Umbilical cord (tissue), 1 donor: ENCODE measurements at regions not wholly inside any gene's neighbourhood (a gene's known extent, or its start where the extent isn't known, plus 50 kb on each side); places are given as distances from the start of the nearest gene placed in this dataset.

ENCODE experiments used
- DNase-seq: peaks from one replicate; pipeline ENCODE4 v3.0.0-alpha.2; 2015; ENCODE audit warnings: low spot score

DNA sequence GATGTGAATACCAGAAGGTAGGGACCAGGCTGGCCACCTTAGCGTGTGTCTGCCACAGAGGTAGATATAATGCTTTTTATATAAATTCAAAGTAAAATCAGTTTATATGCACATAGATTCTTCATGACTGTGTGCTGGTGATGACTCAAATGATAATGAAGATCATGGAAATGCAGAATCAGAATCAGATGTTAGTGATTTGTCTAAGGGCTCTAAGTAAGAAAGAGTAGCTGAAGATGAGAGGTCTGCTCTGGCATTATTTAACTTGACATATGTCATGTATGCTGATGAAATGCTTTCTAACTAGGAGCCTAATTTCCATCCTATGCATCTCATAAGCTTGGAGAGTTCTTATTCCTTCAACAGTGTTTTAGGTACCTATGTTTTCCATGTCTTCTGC is 50.3 kb upstream of the DPH6 start:
- no peak for DNase-seq

DNA sequence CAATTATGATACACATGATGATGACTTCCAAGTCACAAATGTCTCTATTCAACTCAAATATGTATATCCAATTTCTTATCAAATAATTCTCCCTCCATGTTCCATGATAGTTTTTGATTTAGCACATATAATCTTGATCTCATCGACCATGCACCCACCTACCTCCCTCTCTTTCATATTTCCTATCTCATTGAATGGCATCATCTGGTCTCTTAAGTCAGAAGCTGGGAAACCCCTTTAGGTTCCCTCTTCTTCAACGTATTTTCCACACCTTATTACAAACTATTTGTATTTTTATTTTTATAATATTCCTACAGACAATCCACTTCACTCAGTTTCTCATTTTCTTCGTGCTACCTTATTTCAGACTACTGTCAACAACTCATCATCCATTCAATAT is 56.9 kb upstream of the DPH6 start:
- DNase-seq = no peak

DNA sequence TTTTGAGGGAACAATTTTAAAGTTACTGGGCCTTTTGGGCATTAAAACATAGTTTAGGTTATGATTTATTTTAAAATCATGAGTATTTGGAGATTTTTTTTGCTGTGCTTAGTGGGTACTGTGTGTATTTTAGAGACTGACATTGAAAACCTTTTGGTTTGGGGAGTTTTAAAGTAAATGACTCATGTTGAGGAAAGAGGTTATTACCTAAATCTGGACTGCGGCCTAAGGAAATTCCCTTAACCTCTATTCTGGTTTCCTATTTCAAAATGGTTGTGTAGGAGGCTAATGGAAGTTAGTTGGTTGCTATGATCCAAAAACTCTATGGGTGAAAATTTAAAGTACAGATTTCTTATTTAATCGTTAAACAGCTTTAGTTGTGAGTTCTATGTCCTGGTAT is 57.3 kb upstream of the DPH6 start:
- no peak for DNase-seq

GRCh38 chr15:35603856-35604255 is 57.9 kb upstream of the DPH6 start:
- no peak for DNase-seq

DNA sequence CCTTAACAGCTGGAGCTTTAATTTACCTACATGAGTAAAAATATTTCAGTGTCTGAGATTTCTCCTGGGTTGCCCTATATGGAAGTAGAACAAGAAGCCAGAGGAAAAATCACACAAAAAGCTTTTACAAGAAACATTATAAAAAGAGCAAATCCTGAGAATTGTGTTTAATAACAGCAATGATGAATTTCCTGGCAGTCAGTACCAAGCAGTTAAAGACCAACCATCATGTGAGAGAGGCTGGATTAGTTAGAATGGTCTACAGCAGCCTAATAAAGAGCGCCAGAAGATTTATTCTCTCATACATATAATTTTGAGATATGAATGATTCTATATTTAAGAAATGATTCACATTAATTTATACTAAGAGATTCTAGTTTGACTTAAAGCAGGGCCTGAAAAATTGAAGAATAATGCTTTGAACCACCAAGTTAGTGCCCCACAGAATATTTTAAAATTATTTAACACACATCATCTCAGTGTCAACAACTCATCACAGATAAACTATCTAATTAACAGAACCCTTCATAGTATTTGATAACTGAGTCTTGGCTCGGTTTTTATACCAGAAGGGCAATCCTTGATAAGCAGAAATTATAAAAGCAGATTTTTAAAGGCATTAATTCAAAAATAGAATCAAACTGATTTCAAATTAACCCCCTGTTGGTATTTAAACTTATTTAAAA is 59.9 kb upstream of the DPH6 start:
- DNase-seq = peak; percentile 6

DNA sequence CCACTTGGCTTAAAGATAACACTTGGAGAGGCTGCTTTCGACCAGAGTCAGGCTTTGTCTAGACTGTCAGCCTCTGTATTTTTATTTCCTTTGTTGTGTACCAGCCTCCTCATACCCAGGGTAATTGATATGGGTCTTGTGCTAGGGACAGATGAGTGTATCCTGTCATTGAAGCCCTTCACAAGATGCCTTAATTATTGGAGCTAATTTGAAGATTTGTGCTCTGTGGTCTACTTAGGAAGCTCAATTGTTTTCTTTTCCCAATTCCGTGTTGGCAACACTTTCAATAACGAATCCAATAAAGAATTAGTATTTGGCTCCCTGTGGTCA is 60.5 kb upstream of the DPH6 start:
- DNase-seq = no peak

GRCh38 chr15:35616498-35617271 is 70.7 kb upstream of the DPH6 start:
- no peak for DNase-seq

GRCh38 chr15:35618260-35619188 is 72.6 kb upstream of the DPH6 start:
- no peak for DNase-seq

- DNase-seq = no peak
Observed at GRCh38 chr15:35622641-35623340, 76.8 kb upstream of the DPH6 start.

GRCh38 chr15:35624881-35625280 is 78.9 kb upstream of the DPH6 start:
- DNase-seq = peak; percentile 24

- DNase-seq = no peak
Observed at GRCh38 chr15:35626571-35627318, 80.8 kb upstream of the DPH6 start.

- DNase-seq = no peak
Observed at GRCh38 chr15:35627696-35628095, 81.7 kb upstream of the DPH6 start.

GRCh38 chr15:35629766-35630165 is 83.8 kb upstream of the DPH6 start:
- DNase-seq = no peak

DNA sequence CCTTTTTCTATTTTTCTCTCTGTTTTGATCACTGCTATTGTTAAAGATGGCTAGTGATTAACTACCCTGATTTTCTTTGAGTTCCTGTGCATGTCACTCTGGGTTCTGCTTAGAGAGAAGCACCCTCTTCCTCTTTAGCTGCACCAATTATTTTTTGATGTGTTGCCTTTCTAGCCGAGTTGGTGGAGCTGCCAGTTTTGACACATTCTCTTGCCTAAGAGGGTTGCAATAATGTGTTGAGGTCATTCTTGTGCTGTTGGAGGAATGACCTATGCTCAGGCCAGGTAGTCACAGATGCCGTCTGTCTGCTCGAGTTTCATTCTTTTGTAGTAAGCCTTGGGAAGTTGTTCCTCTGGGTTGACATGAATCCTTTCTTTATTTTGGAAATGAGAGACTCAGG is 84.6 kb upstream of the DPH6 start:
- no peak for DNase-seq

DNA sequence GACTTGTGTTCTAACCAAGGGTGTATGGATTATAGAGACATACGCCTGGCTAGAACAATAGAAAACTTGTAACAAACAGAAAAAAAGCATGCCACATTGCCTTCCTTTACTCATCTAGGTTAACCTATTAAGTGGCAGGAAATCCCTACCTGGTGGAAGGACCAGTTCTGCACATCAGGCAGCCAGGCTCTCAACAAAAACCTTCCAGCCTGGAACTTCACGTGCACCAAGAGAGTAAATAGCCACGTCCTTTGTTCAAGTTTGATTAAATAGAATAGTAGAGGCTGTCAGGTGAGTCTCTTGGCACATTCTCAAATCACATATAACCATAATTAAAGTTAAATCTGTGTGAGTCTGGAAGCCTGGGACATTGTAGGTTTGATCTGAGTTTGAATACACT is 85.0 kb upstream of the DPH6 start:
- DNase-seq = no peak

DNA sequence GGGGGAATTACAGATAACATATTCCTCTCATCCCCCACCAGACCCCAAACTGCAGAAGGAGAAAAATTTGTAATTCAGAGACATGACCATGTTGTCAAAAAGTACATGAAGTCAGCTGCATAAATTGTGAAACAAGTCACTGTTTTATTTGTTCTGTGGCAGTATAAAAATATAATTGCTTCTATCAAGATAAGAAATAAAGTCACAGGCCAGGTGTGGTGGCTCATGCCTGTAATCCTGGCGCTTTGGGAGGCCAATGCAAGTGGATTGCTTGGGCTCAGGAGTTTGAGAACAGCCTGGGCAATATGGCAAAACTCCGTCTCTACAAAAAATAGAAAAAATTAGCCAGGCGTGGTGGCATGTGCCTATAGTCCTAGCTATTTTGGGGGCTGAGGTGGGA is 87.7 kb upstream of the DPH6 start:
- no peak for DNase-seq

- DNase-seq = no peak
Observed at GRCh38 chr15:35646790-35647189, 100.8 kb upstream of the DPH6 start.

DNA sequence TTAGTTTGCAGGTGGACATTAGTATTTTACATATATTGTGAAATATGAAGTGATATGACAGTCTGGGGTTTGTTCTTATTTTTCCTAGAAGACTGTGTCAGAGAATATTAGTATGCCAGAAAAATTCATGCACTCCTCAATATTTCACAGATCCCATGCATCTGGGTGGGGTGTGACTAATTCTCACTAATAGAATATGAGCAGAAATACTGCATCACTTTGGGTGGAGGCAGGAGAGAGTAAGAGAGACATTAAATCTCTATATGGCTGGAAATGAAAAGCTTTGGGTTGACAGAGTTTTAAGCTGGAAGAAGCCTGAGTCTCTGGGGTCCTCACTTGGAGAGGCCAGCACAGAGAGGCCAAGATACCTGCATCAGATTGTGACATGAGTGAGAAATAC is 101.3 kb upstream of the DPH6 start:
- DNase-seq = no peak

DNA sequence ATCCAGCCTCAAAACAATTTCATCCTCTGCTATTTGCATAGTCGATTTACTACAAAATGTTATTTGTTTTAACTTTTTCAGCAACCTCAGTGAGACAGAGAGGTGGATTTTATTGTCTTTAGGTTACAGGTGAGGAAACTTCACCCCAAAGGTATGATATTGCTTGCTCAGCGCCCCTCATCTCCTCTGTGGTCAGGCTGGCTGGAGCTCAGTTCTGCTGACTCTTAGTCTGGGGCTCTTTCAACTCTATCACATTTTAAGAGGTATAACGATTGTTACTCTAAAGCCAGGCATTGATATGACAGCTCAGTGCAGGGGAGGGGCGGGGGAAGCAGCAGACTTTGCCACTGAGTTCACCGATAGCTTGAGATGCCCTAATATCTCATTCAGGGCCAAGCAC is 103.0 kb upstream of the DPH6 start:
- no peak for DNase-seq

- DNase-seq = no peak
Observed at GRCh38 chr15:35649575-35649974, 103.6 kb upstream of the DPH6 start.

GRCh38 chr15:35654332-35654731 is 108.4 kb upstream of the DPH6 start:
- no peak for DNase-seq
